NOMO-1 (cell line): ENCODE measurements at regions not wholly inside any gene's neighbourhood (a gene's known extent, or its start where the extent isn't known, plus 50 kb on each side); places are given as distances from the start of the nearest gene placed in this dataset.

ENCODE experiments used
- DNase-seq, 2 experiments: peaks; one replicate each; lab custom pipeline; 2025; ENCODE audit not compliant: unreplicated experiment in 2 of 2; lab: John Stamatoyannopoulos, UW

DNA sequence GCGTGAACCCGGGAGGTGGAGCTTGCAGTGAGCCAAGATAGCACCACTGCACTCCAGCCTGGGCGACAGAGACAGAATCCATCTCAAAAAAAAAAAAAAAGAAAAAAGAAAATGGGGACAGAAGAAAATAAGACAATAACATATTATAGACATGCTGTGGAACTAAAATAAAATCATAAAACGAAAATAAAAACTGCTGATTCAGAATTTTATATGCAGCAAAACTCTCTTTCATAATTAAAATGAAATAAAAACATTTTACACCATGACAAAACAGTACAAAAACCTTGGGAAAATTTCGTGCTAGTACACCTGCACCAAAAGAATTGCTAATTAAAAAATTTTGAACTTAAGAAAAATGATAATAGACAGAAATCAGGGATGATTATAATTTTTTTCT lies 2245.1 kb downstream of the PCDH9 start:
- no peak for DNase-seq

DNA sequence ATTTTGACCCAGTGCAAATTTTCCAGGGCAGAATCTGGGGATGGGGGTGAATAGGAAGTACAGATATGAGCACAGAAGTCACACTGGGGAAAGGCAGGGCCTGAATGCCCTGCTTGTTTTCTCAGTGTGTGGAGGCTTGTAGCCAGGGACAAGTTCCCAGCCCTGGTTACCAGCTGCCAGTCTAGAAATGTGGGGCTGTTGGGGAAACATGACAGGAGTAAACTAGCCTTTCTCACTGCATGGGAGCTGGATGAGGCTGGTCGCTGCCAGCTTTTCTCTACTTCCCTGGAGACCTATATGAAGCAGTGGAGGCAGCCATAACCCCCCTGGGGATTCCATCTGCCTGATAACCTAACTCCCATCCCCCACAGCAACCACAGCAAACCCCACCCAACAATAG lies 2267.7 kb downstream of the PCDH9 start:
- no peak for DNase-seq

DNA sequence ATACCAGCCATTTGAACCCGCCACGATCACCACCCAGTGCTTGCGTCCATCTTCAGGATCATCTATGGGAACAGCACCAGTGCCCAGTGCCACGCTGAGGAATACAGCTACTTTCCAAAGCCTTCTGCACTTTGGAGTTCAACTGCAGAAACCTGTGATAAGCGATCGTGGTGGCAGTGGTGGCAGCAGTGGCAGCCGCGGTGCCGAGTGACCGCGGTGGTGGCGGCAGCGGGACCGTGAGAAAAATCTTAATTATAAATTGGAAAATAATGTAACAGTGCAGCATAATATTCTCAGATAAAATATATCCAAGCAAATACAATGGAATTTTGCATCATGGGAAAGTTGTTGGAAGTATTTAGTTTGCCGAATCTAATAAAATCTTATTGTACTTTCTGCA lies 2270.9 kb downstream of the PCDH9 start:
- DNase-seq, result no peak

DNA sequence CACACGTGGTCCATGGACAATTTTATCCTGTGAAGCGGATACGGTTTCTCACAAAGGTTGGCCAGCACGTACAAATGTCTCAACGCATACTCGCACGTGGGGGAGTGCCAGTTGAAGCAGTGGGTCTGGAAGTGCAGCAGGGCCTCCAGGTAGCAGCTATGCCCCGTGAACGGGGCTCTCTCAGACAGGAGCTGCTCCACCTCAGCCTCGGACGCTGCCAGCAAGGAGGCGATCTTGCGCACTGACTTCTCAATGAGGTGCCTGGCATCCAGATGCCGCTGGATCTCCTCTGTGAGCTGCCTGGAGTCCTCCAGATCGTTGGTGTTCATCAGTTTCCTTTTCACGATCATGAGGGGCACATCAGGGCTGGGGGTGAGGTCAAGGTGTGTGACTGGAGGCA lies 2272.0 kb downstream of the PCDH9 start:
- DNase-seq, result no peak

DNA sequence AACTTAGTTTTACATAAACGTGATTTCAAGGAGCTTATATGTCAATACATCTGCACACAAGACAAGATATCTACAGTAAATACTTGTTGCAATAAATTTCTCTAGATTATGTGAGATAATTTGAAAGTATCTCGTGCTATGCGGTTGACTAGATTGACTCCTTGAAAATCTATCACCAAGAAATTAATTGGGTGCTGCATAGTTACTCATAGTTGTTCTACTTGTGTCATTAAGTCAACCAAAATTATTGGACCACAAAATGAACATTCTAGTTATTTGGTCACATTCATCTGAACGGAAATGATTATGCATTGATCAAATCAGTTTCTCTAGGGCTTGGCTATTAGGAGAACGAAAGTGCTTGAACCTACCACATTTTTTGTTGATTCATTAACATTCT lies 2291.5 kb downstream of the PCDH9 start:
- DNase-seq, result no peak

DNA sequence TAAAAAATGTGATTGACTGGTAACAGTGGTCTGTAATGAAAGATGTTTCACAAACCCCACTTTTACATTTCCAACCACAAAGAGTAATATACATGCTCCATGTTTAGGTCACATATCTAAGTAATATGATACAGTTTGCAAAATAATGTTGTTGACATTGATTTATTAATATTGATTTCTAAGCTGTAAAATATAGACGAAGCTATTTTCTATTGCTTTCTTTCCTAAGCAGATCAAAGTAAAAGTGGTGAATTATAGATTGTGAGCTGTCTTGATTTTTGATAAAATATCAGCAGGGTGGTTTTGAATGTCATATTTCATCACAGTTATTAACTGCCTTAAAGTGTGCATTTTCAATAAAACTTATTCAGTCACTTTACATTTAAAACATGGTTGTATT lies 2292.8 kb downstream of the PCDH9 start:
- DNase-seq, result no peak

DNA sequence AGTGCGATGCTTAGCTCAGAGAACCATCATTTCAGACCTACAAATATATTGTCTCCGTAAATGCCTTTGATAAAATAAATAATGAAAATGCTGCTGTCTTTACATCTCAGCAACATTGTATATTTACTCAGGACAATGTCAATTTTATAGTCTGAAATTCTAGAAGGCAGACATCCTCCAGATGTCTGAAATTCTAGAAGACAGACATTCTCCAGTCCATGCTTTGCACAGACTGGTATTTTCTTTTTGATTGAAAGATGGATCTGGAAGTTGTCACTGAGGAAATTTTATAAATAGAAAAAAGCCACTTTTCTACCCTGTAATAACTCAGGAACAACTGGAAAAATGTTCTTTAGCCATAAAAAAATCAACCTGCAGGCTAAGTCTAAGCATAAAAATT lies 2293.3 kb downstream of the PCDH9 start:
- DNase-seq, result no peak

DNA sequence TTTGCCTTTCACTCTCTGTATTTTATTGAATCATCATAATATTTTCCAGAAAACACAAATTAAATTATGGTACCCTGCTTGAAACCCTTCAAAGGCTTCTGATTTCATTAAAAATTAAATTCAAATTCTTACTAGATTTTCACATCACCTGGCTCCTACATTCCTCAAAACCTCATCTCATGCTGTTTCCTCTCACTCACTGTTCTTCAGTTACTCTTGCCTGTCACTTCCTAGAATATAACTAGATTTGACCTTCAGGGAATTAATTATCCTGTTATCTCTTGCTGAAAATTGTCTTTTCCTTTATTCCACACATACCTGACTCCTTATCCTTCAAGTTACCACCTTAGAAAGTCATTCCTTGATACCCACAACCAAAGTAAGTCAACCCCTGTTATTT lies 2294.7 kb downstream of the PCDH9 start:
- DNase-seq, result no peak

DNA sequence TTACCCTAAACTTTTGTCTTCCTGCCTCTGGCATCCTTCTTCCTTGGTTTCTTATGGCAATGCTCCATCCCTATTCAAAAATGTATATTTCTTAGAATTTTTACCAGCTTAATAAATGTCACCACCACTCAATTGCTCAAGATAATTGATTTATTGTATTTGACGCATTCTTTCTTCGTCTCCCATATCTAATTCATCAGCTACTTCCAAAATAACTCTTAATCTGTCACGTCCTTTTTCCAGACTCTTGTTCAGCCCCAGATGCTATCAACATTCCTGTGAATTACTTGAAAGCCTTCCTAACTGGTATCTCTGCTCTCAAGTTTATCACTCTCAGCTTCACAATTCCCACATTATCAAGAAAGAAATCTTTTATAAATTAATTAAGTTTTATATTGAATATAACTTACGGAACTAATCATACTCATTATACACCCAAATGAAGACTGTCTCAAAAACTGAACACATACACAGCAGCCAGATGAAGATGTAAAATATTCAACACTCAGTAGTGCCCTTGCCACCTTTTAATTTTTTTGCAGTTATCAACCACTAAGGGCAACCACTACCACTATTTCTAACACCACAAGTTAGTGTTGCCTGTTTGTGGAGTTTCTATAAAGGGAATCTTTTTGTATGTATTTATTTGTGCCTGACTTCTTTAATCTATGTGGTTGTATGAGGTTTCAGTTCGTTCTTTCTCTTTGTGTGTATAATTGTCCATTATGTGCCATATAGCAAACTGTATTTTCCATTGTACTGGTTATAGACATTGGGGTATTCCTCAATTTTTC lies 2295.4 kb downstream of the PCDH9 start:
- DNase-seq, result no peak

DNA sequence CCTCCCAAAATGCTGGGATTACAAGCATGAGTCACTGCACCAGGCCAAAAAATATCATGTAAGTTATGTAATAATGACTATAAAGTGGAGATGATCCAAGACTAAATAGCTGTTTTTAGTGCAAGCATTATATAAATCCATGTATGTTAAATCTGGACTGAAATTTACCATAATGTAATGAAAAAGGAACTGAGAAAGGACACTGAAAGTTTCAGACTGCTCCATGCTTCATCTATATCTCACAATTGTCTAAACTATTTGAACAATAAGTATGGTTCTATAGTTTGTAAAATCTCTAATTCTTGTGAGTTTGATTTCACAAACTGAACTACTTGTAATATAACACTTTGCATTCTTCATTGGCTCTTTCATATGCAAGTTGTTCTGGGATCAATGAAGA lies 2299.5 kb downstream of the PCDH9 start:
- DNase-seq, result no peak

DNA sequence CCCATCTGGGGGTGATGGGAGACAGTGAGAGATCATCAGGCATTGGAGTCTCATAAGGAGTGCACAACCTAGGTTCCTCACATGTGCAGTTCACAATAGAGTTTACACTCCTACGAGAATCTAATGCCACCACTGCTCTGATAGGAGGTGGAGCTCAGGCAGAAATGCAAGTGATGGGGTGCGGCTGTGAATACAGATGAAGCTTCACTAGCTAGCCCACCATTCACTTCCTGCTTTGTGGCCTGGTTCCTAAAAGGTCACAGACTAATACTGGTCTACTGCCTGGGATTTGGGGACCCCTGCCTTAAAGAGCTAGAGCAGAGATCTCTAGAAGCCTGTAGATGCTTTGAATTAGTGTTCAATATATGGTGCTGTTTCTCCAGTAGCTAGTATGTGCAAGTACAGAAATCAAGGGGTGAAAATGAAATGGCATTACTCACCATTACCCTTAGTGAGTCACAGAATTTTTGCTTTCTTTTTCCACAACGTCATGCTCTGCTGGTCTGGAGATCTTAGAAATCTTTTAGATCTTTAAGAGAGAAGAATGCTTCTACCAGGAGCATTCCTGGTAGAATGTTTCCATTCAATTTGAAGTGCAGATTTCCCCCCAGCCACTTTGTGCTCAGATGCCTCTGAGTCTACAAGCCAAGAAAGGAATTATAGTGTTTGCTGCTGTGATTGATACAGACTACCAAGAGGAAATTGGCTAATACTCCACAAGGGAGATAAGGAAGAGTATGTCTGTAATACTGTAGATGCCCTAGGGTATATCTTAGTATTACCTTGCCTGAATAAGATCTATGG lies 2301.2 kb downstream of the PCDH9 start:
- DNase-seq, result no peak

DNA sequence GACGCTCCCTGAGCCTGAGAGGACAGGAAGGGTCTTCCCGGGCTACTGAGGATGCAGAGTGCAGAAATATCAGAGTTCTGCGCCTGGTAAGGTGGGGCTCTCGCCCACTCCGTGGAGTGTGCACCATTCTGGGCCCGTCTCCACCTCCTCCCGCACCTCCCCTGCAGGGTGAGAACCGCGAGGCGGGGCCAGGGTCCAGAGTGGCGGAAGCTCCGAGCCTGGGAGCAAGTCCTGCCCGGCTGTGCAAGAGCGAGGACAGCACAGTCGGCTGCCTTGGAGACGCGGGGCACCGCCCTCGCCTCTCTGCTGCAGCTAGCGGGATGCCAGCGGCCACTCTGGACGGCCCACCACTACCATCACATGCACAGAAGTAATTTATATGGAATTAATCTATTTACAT lies 2304.4 kb downstream of the PCDH9 start:
- no peak for DNase-seq

DNA sequence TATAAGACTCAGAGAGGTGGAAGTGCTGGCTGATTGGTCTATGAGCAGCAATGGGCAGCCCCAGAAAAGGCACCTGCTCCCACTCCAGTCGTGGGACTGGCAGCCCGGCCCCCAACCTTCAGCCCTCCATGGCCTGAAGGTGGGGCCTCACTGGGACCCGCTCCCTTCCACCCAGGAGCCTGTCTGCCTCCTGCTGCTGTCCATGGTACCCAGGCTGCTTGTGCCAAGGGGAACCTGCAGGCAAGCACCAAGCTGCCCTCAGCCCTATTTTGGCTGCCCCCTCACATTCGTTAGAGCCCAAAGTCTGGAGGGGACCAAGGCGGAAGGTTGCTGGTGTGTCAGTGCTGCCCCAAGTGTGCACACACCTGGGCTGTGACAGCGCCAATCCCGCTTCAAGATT lies 2304.9 kb downstream of the PCDH9 start:
- no peak for DNase-seq

DNA sequence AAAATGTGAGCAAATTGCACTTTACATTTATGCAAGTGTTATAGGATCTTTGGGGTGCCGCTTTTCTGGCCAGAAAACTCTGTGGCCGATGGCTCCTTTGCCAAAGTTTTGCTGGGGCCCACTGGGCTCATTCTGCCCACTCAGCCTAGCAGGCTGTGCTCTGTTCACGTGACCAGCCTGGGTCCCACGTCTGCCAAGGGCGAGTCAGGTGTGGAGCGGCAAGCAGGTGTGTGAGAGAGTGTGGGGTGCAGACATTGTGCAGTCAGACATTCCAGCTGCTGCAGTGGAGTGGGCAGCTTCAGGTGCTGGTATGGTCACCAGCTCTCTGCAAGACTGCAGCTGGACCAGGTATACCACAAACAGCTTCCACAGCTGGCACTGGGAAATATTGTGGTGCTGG lies 2305.7 kb downstream of the PCDH9 start:
- DNase-seq, result no peak

DNA sequence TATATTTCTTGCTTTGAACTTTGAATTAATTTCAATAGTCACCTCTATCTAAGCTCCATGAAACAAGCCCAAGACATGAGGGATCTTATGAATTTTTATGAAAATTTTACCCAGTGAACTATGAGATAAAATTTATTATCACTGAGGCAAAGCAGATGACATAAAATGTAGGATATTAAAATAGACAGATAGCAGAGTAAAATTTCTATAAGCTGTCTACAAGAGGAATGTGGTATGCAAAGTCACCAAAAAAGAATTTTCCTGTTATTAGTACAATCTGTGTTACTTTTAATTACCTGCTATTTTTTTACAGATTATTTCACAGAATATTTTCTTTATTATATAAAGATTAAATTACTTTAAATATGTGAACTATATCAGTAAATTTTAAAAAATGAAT lies 2312.6 kb downstream of the PCDH9 start:
- DNase-seq, result no peak

DNA sequence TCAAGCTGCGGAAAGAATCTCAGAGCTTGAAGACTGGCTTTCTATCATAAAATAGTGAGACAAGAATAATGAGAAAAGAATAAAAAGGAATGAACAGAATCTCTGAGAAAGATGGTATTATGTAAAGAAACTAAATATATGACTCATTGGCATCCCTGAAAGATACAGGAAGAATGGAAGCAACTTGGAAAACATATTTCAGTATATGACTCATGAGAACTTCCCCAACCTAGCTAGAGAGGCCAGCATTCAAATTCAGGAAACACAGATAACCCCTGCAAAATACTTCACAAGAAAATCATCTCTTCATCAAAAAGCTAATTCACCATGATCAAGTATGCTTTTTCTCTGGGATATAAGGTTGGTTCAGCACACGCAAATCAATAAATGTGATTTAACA lies 2318.0 kb downstream of the PCDH9 start:
- no peak for DNase-seq

DNA sequence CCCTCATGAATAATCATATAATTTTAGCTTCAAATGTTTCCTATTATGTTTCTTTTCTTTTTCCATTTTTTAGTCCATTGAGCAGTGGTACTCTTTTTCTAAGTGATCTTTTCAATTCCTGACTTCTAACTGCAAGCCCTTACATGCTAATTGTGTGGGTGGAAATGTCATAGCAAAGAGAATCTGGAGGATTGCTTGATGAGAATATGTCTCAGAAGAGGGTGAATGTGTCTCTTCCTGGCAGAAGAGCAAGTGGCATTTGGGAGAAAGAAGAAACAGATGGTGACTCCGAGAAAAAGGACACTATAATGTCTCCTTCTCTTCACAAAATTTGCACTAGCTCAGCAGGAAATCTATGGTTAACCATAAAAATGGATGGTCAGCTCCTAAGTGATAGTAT lies 2320.0 kb downstream of the PCDH9 start:
- no peak for DNase-seq

DNA sequence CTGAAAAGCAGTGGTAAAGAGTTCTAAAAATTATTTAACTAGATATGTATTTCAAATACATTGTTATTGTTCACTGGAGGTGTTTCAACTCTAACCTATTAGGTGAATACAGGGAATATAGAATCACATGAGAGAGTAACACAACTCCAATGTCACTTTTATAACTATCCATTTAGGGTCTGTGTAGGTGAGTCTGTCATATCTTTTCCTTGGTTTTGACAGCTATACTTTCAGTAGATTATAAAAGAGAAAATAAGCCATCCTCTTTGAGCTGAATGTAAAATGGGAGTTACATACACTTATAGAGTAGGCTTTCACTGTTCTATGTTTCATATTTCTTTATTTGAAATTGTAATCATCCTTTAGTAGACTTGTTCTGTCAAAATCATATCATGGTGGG lies 2321.0 kb downstream of the PCDH9 start:
- no peak for DNase-seq

DNA sequence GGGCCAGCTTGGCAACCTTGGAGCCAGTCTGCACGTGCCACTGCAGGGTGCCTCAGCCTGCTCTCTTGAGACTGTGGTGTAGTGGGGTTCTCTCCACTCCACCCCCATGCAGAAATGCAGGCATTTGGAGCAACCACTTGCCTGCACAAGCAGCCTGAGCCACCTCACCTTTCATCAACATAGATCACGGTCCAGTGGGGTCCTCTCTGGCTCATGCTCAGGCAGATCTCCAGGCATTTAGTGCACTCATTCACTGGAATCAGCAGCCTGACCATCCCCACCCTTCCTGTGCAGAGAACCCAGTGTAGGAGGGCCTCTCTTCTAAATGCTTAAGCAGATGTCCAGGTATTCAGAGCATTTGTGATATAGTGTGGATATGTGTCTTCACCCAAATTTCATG lies 2330.1 kb downstream of the PCDH9 start:
- DNase-seq, result no peak

DNA sequence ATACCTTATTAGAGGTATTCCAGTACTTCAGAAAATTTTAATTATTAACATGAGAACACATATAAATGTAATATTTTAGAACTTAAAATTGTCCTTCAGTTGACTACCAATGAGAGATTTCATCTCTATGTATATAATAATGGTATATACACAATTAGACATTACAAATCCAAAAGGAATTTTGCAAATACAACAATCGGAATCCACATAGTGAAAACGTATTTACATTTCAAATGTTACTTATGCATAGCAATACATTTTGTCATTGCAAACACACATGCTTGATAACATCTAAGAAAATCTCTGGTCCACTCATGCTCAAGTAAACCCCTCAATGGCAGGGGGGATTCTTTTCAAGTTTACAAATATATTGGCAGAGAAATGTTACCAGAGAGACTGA lies 2345.2 kb downstream of the PCDH9 start:
- DNase-seq, result no peak

DNA sequence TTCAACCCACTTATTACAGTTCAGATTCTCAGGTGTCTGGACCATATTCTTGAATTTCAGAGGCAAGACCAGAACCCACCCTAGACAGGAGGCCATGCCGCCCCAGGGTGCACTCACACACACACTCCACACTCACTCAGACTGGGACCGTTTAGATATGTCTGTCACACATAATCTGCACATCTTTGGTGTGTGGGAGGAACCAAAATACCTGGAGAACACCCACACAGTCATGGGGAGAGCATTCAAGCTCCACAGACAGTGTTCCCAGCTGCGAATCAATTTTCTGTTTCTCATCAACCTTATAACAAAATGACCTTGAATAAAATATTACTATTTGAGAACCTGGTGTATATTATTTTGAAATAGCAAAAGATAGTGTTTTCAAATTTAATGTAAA lies 2353.0 kb downstream of the PCDH9 start:
- DNase-seq, result no peak

DNA sequence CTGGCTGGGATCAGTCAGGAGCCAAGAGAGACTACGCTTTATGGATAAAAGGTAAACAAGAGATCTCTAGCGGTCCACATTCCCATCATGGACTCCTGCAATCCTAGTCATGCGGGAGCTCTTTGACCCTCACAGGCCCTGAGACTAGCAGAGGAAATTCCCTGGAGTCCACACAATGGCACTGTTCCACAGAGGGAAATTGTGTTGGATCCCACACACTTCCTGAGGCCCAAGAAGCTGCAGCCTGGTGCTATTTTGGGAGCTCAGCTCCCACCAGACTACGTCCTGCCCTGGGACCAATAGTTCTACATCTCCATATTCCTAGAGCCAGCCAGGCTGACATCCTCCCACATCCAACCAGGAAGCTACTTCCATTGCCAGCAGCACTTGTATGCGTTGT lies 2358.4 kb downstream of the PCDH9 start:
- no peak for DNase-seq
